CMK (cell line): ENCODE measurements at regions not wholly inside any gene's neighbourhood (a gene's known extent, or its start where the extent isn't known, plus 50 kb on each side); places are given as distances from the start of the nearest gene placed in this dataset.
A peak's percentile ranks its signal among the peaks of the same experiment; 100 is the strongest.

ENCODE experiments used
- DNase-seq: peaks from one replicate; pipeline ENCODE4 v3.0.0-alpha.2; 2010; ENCODE audit warnings: low read depth

- no peak for DNase-seq
Measured at GRCh38 chr14:71709076-71709475, 223.2 kb upstream of the RGS6 start.

DNA sequence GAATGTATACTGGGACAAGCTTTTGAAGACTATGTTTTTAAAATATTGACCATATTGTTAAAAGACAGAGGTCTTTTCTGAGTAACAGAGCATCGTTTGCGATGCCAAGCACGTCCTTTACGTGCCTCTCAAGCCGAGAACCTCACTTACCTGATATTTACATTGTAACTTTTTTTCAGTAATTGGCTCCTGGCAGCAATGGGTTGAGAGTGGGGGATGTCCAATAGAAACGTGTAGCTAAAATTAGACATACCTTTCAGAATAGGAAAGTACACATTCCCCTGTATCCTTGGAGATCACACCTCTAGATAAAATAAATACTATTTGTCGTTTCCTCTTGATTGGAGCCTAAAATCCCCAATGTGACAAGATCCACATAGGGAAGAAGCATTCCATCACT lies 222.2 kb upstream of the RGS6 start:
- no peak for DNase-seq

DNA sequence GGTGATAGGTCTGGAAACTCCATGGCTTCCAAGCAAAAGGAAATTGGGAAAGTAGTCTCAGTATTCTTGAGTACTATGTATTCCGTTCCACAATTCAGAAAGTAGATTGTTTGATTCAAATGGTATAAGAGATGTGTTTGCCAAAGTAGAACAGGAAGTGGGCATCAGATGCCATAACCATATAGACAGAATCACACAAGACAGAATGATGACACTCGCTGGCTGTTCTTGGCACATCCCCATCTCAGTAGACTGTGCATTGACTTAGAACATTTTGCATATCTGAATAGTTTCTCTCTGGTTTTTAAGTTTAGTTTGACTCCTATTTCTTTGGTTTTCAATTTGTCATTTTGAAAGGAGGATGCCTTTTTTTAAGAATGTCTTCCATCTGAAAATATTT lies 221.1 kb upstream of the RGS6 start:
- no peak for DNase-seq

GRCh38 chr14:71711619-71712018 lies 220.6 kb upstream of the RGS6 start:
- no peak for DNase-seq

GRCh38 chr14:71712478-71712877 lies 219.8 kb upstream of the RGS6 start:
- no peak for DNase-seq

DNA sequence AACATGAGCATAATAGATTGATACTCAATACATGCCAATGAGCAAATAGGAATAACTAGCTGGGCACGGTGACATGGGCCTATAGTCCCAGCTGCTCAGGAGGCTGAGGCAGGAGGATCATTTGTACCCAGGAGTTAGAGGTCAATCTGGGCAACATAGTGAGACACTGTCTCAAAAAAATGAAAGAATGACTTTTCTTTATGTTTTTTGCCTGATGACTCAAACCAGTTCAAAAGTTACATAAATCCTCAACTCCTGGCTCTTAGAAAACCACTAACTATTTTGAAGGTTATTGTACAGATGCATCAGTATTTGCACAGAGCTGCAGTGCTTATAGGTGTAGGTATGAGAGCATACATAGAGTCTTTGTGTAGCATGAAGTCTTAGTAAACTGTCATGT lies 219.2 kb upstream of the RGS6 start:
- no peak for DNase-seq

- DNase-seq = no peak
Measured at GRCh38 chr14:71713451-71713850, 218.8 kb upstream of the RGS6 start.

GRCh38 chr14:71714225-71714624 lies 218.0 kb upstream of the RGS6 start:
- DNase-seq = no peak

DNA sequence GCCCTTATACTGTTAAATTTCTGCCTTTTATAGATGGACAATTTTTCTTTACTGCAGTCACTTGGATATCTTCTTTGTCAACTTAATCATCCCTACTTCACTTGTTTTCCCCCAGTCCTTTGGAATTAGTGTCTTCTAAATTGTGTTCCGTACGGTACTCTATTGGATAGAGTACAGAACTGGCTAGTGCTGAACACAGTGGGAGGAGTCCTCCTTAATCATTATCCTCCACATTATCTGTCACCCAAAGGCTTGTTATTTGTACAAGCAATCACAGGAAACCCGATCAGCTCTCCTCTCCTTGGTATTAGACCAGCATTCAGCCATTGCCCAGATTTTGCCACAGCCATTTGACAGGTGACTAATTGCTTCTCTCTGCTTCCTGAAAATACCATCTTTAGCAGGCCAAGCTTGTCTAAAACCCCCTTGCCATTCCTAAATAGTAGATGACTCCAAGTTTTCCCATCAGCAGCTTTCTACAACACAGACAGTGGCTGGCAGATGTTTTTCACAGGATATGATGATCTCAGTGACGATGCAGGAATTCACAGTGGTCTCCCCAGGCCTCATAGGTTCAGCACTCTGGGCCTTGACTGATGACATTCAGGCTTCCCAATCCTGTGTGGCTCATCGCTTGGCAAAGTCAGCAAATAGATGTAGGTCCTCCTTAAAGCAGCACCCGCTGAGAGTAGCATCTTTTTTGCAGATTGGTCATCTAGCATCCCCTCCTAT lies 216.0 kb upstream of the RGS6 start:
- DNase-seq = no peak

- peak; percentile 48 for DNase-seq
Measured at GRCh38 chr14:71720978-71721624, 211.1 kb upstream of the RGS6 start.

DNA sequence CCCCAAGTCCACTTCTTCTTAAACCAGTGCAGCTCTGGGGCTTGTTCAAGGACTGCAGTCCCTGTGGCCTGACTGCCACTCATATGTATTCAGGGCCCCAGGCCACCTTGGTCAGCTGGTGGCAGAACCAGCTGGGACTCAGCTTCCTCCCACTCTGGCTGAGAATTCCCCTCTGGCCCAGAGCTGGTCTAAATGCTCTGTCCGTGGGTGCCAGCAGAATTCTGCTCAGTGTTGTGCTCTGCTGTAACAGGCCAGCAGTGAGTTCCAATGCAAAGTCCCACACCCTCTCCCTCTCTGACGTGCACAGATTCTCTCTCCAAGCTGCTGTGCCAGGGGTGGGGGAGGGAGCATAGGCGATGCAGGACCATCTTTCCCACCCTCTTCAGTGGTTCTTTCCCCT lies 210.4 kb upstream of the RGS6 start:
- DNase-seq = no peak

DNA sequence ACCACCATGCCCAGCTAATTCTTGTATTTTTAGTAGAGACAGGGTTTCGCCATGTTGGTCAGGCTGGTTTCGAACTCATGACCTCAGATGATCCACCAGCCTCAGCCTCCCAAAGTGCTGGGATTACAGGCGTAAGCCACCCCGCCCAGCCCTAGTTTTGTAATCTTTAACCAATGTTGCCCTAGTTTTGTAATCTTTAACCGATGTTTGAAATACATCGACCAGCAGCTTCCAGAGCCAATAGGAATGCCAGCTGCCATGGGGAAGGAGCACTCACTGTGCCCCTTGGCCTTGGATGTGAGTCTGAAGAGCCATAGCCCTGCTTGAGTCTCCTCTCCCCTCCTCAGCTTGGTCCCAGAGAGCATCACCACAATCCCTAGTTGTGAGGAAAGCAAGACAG lies 209.3 kb upstream of the RGS6 start:
- no peak for DNase-seq

DNA sequence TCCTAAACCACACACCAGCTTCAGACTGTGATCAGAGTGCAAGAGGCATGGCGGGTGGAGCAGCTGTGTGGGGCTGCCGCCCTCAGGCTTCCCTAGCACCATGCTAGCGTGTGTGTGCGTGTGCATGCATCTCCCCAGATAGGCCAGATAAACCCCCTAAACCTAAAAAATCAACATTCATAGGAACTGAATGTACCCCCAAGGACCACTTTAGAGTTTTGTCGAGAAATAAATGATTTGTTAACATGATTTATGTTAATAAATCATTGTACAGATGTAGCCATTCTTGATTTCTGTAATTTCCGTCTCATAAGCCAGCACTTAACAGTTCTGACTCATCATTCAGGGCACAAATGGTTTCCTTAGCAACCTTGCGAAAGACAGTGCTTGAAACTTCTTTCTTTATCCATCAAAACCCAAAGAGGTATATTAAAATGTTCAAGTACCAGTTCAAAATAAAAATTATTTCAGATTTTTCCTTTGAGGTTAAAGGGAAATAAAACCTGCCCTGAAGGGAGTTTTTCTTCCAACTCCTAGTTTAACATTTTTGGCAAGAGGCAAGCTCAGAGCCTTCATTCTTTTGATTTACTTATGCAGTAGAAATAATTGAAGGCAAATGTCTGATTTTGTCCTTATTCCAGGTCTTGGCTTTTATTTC lies 206.2 kb upstream of the RGS6 start:
- DNase-seq = no peak

DNA sequence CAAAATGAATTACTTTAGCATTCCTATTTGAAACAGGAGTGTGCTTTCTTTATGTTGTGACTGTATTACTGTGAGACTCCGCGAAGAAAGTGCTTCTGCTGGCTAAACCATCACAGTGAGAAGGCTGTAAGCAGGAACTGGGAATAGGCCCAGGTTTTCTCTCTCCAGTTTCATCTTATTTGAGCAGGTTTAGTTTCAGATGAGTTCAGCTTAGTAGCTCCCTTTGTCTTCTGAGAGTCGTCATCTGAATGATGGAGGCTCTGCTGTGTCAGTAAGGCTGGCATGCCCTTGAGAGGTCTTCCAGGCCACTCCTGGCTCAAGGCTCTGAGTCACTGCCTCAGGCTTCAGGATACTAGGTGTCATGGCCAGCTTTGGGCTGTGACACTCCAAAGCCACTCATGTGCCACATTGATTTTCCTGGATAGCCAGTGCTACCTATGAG lies 205.6 kb upstream of the RGS6 start:
- DNase-seq = no peak

DNA sequence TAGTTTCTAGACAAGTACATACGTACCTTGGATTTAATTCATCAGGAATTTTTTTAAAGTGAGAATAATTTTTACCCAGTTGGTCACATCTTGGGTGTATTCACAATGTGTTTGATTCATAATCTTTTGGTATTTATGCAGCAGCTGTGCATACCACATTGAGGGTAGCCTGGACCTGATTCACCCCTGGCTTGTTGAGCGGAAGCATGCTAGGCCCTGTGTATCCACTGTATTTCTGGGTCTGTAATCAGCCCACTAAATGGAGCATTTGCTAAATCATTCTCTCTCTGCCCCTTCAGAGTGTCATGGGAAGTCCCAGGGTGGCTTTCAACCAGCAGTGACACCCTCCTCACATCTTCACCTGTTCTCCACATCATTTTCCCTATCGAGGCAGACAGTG lies 203.8 kb upstream of the RGS6 start:
- no peak for DNase-seq

GRCh38 chr14:71729596-71729995 lies 202.6 kb upstream of the RGS6 start:
- no peak for DNase-seq

DNA sequence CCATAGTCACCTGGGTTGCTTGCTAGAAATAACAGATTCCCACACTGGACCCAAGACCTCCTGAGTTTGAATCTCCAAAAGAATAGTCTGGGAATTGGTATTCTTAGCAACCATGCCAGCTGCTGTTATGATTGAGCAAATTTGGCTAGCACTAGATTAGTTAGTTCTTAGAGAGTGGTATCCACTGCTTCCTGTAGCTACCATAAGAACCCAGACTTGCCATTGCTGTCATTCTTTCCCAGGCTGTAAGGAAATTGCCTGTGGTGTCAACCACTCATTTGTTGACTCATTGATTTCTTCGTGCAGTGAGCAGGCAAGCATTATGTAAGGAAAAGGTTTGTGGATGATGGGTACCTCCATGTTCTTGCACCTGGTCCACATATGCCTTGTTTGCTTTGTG lies 201.8 kb upstream of the RGS6 start:
- DNase-seq = no peak

DNA sequence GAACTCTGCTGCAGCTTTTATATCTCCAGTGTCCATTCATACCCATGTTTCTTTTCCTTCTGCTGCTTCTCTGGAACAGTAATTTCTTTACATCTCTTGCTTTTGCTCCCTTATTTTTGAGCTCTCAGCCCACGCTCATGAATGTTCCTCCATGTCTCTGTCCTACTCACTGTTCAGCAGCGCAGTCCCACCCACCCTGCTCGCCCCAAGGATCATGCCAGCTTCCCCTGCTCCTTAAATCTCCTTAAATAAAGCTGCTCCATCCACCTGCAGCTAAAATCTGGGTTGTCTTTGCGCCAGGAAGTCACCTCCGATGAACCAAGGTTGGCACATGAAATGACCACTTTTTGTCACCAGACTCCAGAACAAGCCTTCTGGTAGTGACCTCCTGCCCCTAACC lies 201.1 kb upstream of the RGS6 start:
- DNase-seq = no peak

DNA sequence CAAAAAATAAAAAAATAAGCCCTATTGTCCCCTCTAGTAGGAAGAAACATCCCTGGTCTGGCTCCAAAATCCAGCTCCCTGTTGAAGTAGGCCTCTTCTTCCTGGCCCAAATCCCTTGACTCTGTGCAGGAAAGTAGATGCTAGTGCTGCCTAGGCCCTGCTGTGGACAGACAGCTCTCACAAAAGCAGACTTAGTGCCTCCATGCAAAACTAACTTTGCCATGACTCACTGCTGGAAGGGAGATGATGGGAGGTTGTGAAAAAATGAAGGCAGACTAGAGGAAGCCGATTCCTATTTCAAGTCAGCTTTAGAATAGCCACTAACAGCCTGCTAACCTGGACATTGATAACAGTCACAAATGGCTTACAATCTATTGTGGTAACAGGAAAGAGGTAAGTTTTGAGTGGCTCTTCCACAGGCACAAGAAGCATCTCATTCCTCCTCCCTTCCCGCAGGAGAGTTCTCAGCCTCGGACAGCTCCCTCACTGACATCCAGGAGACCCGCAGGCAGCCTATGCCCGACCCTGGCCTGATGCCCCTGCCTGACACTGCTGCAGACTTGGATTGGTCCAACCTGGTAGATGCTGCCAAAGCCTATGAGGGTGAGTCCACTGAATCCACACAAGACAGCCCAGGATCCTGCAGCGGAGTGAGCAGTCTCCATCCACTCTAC lies 198.9 kb upstream of the RGS6 start:
- DNase-seq = no peak

GRCh38 chr14:71734076-71734475 lies 198.2 kb upstream of the RGS6 start:
- DNase-seq = no peak

GRCh38 chr14:71734885-71735284 lies 197.3 kb upstream of the RGS6 start:
- DNase-seq = no peak

GRCh38 chr14:71737760-71738159 lies 194.5 kb upstream of the RGS6 start:
- no peak for DNase-seq
